ENCODE measurements at regions not wholly inside any gene's neighbourhood (a gene's known extent, or its start where the extent isn't known, plus 50 kb on each side); places are given as distances from the start of the nearest gene placed in this dataset.
"Not testable (repeated sequence)": the region's sequence is repeated elsewhere in the genome, so short reads cannot be mapped to it uniquely, and the experiment has no call there.

- Histone ChIP-seq H3K27ac (ENCODE audit: insufficient read depth, low read length) (no peak overlapping the region), H3K9me3 (ENCODE audit: control insufficient read depth, insufficient read depth, low read depth, low read length) (no peaks in the 10 kb centered on the region), H4K20me1 (ENCODE audit: control insufficient read depth, extremely low read depth, insufficient read depth, low read length) (no peaks in the 10 kb centered on the region), H3K36me3 (ENCODE audit: control insufficient read depth, insufficient read depth, low read length) (no peaks in the 10 kb centered on the region), H3K27me3 (ENCODE audit: control insufficient read depth, insufficient read depth, low read length) (no peaks in the 10 kb centered on the region), H3K4me1 (ENCODE audit: control insufficient read depth, extremely low read depth, insufficient read depth, low read length) (no peaks in the 10 kb centered on the region), H2AFZ (ENCODE audit: low read length) (no peak overlapping the region), H3K4me3 (replicated peaks in 1 of 4; ENCODE audit: control extremely low read depth in 1 of 4, insufficient read depth in 1 of 4, low read depth in 3 of 4, low read length in 4 of 4) (no peak overlapping the region), H3K4me2 (ENCODE audit: extremely low read depth, insufficient read depth, low read length) (no peak overlapping the region), H3K9ac (ENCODE audit: insufficient read depth, low read length) (no peak overlapping the region), H3K79me2 (ENCODE audit: control insufficient read depth, insufficient read depth, low read length) (no peaks in the 10 kb centered on the region)
- TF ChIP-seq CTCF (conservative IDR thresholded peaks at IDR 0.05 in 1 of 2, IDR thresholded peaks at IDR 0.05 in 1 of 2; ENCODE audit: low read depth in 1 of 2, low read length in 2 of 2) (no peak), EZH2 (IDR thresholded peaks at IDR 0.05; ENCODE audit: low read length, missing control alignments) (no peak)
- DNase-seq (ENCODE audit: low read depth in 2 of 2): no peak
Observed at GRCh38 chrX:103428525-103428924, 52.2 kb downstream of the BEX3 start.

- not testable (repeated sequence) for DNase-seq (ENCODE audit: low read depth in 2 of 2); H3K4me3 ChIP-seq (replicated peaks in 1 of 4; ENCODE audit: control extremely low read depth in 1 of 4, insufficient read depth in 1 of 4, low read depth in 3 of 4, low read length in 4 of 4); H3K4me1 ChIP-seq (ENCODE audit: control insufficient read depth, extremely low read depth, insufficient read depth, low read length)
Observed at GRCh38 chrX:103429026-103429425, 52.7 kb downstream of the BEX3 start.

GRCh38 chrX:103431316-103431715 lies 55.0 kb downstream of the BEX3 start:
- Histone ChIP-seq H3K27ac (ENCODE audit: insufficient read depth, low read length) (peak overlapping the region; percentile 38), H3K9me3 (ENCODE audit: control insufficient read depth, insufficient read depth, low read depth, low read length) (no peaks in the 10 kb centered on the region), H3K4me3 (replicated peaks in 1 of 4; ENCODE audit: control extremely low read depth in 1 of 4, insufficient read depth in 1 of 4, low read depth in 3 of 4, low read length in 4 of 4) (no peak overlapping the region), H3K79me2 (ENCODE audit: control insufficient read depth, insufficient read depth, low read length) (no peaks in the 10 kb centered on the region), H3K4me1 (ENCODE audit: control insufficient read depth, extremely low read depth, insufficient read depth, low read length) (no peaks in the 10 kb centered on the region), H2AFZ (ENCODE audit: low read length) (no peak overlapping the region), H3K36me3 (ENCODE audit: control insufficient read depth, insufficient read depth, low read length) (no peaks in the 10 kb centered on the region), H3K27me3 (ENCODE audit: control insufficient read depth, insufficient read depth, low read length) (no peaks in the 10 kb centered on the region), H3K9ac (ENCODE audit: insufficient read depth, low read length) (no peak overlapping the region), H3K4me2 (ENCODE audit: extremely low read depth, insufficient read depth, low read length) (no peak overlapping the region), H4K20me1 (ENCODE audit: control insufficient read depth, extremely low read depth, insufficient read depth, low read length) (no peaks in the 10 kb centered on the region)
- peak; percentile 65 to 76 for DNase-seq (ENCODE audit: low read depth in 2 of 2)
- TF ChIP-seq CTCF (conservative IDR thresholded peaks at IDR 0.05 in 1 of 2, IDR thresholded peaks at IDR 0.05 in 1 of 2; ENCODE audit: low read depth in 1 of 2, low read length in 2 of 2) (no peak), EZH2 (IDR thresholded peaks at IDR 0.05; ENCODE audit: low read length, missing control alignments) (no peak)

More at GRCh38 chrX:103429026-103429425, 52.7 kb downstream of the BEX3 start:
- not testable (repeated sequence) for H3K9ac ChIP-seq (ENCODE audit: insufficient read depth, low read length); H3K27me3 ChIP-seq (ENCODE audit: control insufficient read depth, insufficient read depth, low read length); H4K20me1 ChIP-seq (ENCODE audit: control insufficient read depth, extremely low read depth, insufficient read depth, low read length); H3K27ac ChIP-seq (ENCODE audit: insufficient read depth, low read length); H2AFZ ChIP-seq (ENCODE audit: low read length); H3K9me3 ChIP-seq (ENCODE audit: control insufficient read depth, insufficient read depth, low read depth, low read length); H3K36me3 ChIP-seq (ENCODE audit: control insufficient read depth, insufficient read depth, low read length); H3K79me2 ChIP-seq (ENCODE audit: control insufficient read depth, insufficient read depth, low read length); H3K4me2 ChIP-seq (ENCODE audit: extremely low read depth, insufficient read depth, low read length)

GRCh38 chrX:103432841-103433240 lies 56.5 kb downstream of the BEX3 start:
- not testable (repeated sequence) for H3K4me1 ChIP-seq (ENCODE audit: control insufficient read depth, extremely low read depth, insufficient read depth, low read length); H3K9me3 ChIP-seq (ENCODE audit: control insufficient read depth, insufficient read depth, low read depth, low read length); H3K79me2 ChIP-seq (ENCODE audit: control insufficient read depth, insufficient read depth, low read length); H3K27ac ChIP-seq (ENCODE audit: insufficient read depth, low read length); H3K4me3 ChIP-seq (replicated peaks in 1 of 4; ENCODE audit: control extremely low read depth in 1 of 4, insufficient read depth in 1 of 4, low read depth in 3 of 4, low read length in 4 of 4); H3K4me2 ChIP-seq (ENCODE audit: extremely low read depth, insufficient read depth, low read length); H3K9ac ChIP-seq (ENCODE audit: insufficient read depth, low read length); H3K27me3 ChIP-seq (ENCODE audit: control insufficient read depth, insufficient read depth, low read length); H2AFZ ChIP-seq (ENCODE audit: low read length); H3K36me3 ChIP-seq (ENCODE audit: control insufficient read depth, insufficient read depth, low read length); H4K20me1 ChIP-seq (ENCODE audit: control insufficient read depth, extremely low read depth, insufficient read depth, low read length)
- DNase-seq (ENCODE audit: low read depth in 2 of 2): peak in 1 of 2 donors; percentile 69
